Mesenchymal stem cell (in vitro differentiated cells and primary cell): ENCODE measurements at regions not wholly inside any gene's neighbourhood (a gene's known extent, or its start where the extent isn't known, plus 50 kb on each side); places are given as distances from the start of the nearest gene placed in this dataset.

Source experiments
- DNase-seq: peaks from one replicate; pipeline ENCODE4 v3.0.0-alpha.2; 2013
- H2AFZ ChIP-seq: one replicate; pipeline ENCODE4 v1.6.1; 2013; ENCODE audit warnings: low read depth, mild to moderate bottlenecking, control low read depth, inconsistent platforms, low read length, moderate library complexity
- H2AK5ac ChIP-seq: 2 replicates; pipeline ENCODE4 v1.6.1; 2013; ENCODE audit warnings: low read length, moderate library complexity, mild to moderate bottlenecking, inconsistent platforms; ENCODE audit not compliant: severe bottlenecking
- H2BK120ac ChIP-seq: one replicate; pipeline ENCODE4 v1.6.1; 2013; ENCODE audit warnings: low read depth, mild to moderate bottlenecking, inconsistent platforms, low read length, moderate library complexity
- H2BK12ac ChIP-seq, 2 experiments: one replicate each; pipeline ENCODE4 v1.6.1; 2013; ENCODE audit warnings: inconsistent platforms in 2 of 2, low read length in 2 of 2, mild to moderate bottlenecking in 2 of 2, moderate library complexity in 2 of 2, control low read depth in 1 of 2
- H2BK15ac ChIP-seq: one replicate; pipeline ENCODE4 v1.6.1; 2013; ENCODE audit warnings: mild to moderate bottlenecking, low read depth, inconsistent platforms; ENCODE audit not compliant: poor library complexity, severe bottlenecking
- H2BK5ac ChIP-seq: 2 replicates; pipeline ENCODE4 v1.6.1; 2013; ENCODE audit warnings: low read depth, mild to moderate bottlenecking, low read length, control low read depth, inconsistent platforms; ENCODE audit not compliant: poor library complexity, severe bottlenecking
- H3K14ac ChIP-seq, 2 experiments: one replicate each; pipeline ENCODE4 v1.6.1; 2013; ENCODE audit warnings: inconsistent platforms in 2 of 2, low read length in 2 of 2, control low read depth in 1 of 2, mild to moderate bottlenecking in 1 of 2, moderate library complexity in 1 of 2
- H3K18ac ChIP-seq, 2 experiments: one replicate each; pipeline ENCODE4 v1.6.1; 2013; ENCODE audit warnings: inconsistent platforms in 2 of 2, low read length in 2 of 2, control low read depth in 1 of 2, low read depth in 1 of 2, mild to moderate bottlenecking in 1 of 2
- H3K23ac ChIP-seq, 2 experiments: one replicate each; pipeline ENCODE4 v1.6.1; 2013; ENCODE audit warnings: inconsistent platforms in 2 of 2, low read length in 2 of 2, mild to moderate bottlenecking in 2 of 2, moderate library complexity in 2 of 2, control low read depth in 1 of 2
- H3K27ac ChIP-seq: 2 replicates; pipeline ENCODE4 v1.5.1; 2013; ENCODE audit warnings: mild to moderate bottlenecking, moderate library complexity, low read length, control low read depth, inconsistent platforms; ENCODE audit not compliant: poor library complexity, severe bottlenecking
- H3K27me3 ChIP-seq, 2 experiments: 2 replicates each; pipeline versions ENCODE4 v1.6.1 to v1.7.0; 2013; ENCODE audit warnings: low read length in 2 of 2, mild to moderate bottlenecking in 2 of 2, moderate library complexity in 2 of 2, control low read depth in 1 of 2, inconsistent platforms in 1 of 2; ENCODE audit not compliant: control insufficient read depth in 1 of 2, insufficient read depth in 1 of 2
- H3K36me3 ChIP-seq, 2 experiments: 2 replicates each; pipeline versions ENCODE4 v1.6.1 to v1.7.0; 2013; ENCODE audit warnings: low read length in 2 of 2, control low read depth in 1 of 2, inconsistent platforms in 1 of 2, low read depth in 1 of 2, mild to moderate bottlenecking in 1 of 2; ENCODE audit not compliant: insufficient read depth in 2 of 2, control insufficient read depth in 1 of 2
- H3K4ac ChIP-seq, 2 experiments: one replicate each; pipeline ENCODE4 v1.6.1; 2013; ENCODE audit warnings: inconsistent platforms in 2 of 2, low read length in 2 of 2, mild to moderate bottlenecking in 2 of 2, moderate library complexity in 2 of 2, control low read depth in 1 of 2, low read depth in 1 of 2
- H3K4me1 ChIP-seq: 2 replicates; pipeline ENCODE4 v1.6.1; 2013; ENCODE audit warnings: low read depth, low read length, control low read depth; ENCODE audit not compliant: control insufficient read depth, insufficient read depth
- H3K4me2 ChIP-seq: 2 replicates; pipeline ENCODE4 v1.6.1; 2013; ENCODE audit warnings: low read length, mild to moderate bottlenecking, inconsistent platforms; ENCODE audit not compliant: poor library complexity, severe bottlenecking
- H3K4me3 ChIP-seq, 2 experiments: 2 replicates each; pipeline versions ENCODE4 v1.5.1 to v1.7.0; 2013; ENCODE audit warnings: low read length in 2 of 2, mild to moderate bottlenecking in 2 of 2, control low read depth in 1 of 2, low read depth in 1 of 2; ENCODE audit not compliant: insufficient read depth in 1 of 2
- H3K79me1 ChIP-seq: replicated peaks from 2 replicates; pipeline ENCODE4 v1.6.1; 2013; ENCODE audit warnings: mild to moderate bottlenecking, control low read depth, low read length, inconsistent platforms; ENCODE audit not compliant: poor library complexity, severe bottlenecking
- H3K9ac ChIP-seq: 2 replicates; pipeline ENCODE4 v1.7.0; 2013; ENCODE audit warnings: mild to moderate bottlenecking, low read length, moderate library complexity
- H3K9me3 ChIP-seq: 2 replicates; pipeline ENCODE4 v1.7.0; 2013; ENCODE audit warnings: mild to moderate bottlenecking, low read length; ENCODE audit not compliant: control insufficient read depth
- H4K8ac ChIP-seq: one replicate; pipeline ENCODE4 v1.6.1; 2013; ENCODE audit warnings: inconsistent platforms, mild to moderate bottlenecking, low read length, moderate library complexity
- H4K91ac ChIP-seq: one replicate; pipeline ENCODE4 v1.6.1; 2013; ENCODE audit warnings: mild to moderate bottlenecking, low read length, inconsistent platforms
- WGBS: methylation state at CpG from one replicate; pipeline ENCODE4 v1.1.7; 2013; ENCODE audit warnings: mixed read lengths; 5-methylcytosine and 5-hydroxymethylcytosine counted together

GRCh38 chr6:19562468-19562867 is 274.7 kb upstream of the ID4 start:
- DNase-seq, result no peak
- Histone ChIP-seq H3K79me1 (no peaks in the 10 kb centered on the region), H3K4me3 (no peak overlapping the region), H2AFZ (no peak overlapping the region), H3K4me1 (no peaks in the 10 kb centered on the region), H2BK5ac (no peak overlapping the region), H3K14ac (no peak overlapping the region), H3K9me3 (peaks cover 2% of the 10 kb centered on the region), H2BK12ac (no peak overlapping the region), H3K4me2 (no peak overlapping the region), H2BK120ac (no peak overlapping the region), H4K91ac (no peak overlapping the region), H3K23ac (no peak overlapping the region), H3K9ac (no peak overlapping the region), H3K4ac (no peak overlapping the region), H2BK15ac (no peak overlapping the region), H3K18ac (no peak overlapping the region), H3K36me3 (no peaks in the 10 kb centered on the region), H2AK5ac (no peak overlapping the region), H3K27ac (no peak overlapping the region), H4K8ac (no peak overlapping the region), H3K27me3 (no peaks in the 10 kb centered on the region)
- 80% methylated on average over 1 of the region's 1 CpG for WGBS

- Histone ChIP-seq H3K4me3 (no peak overlapping the region), H3K18ac (no peak overlapping the region), H3K9ac (no peak overlapping the region), H3K79me1 (no peaks in the 10 kb centered on the region), H2AK5ac (no peak overlapping the region), H2BK15ac (no peak overlapping the region), H4K91ac (no peak overlapping the region), H2BK5ac (no peak overlapping the region), H3K36me3 (no peaks in the 10 kb centered on the region), H2AFZ (no peak overlapping the region), H3K4me1 (no peaks in the 10 kb centered on the region), H2BK120ac (no peak overlapping the region), H3K23ac (no peak overlapping the region), H3K27me3 (no peaks in the 10 kb centered on the region), H3K9me3 (peaks cover 6% of the 10 kb centered on the region), H3K14ac (no peak overlapping the region), H4K8ac (no peak overlapping the region), H2BK12ac (no peak overlapping the region), H3K27ac (no peak overlapping the region), H3K4ac (no peak overlapping the region), H3K4me2 (no peak overlapping the region)
- no peak for DNase-seq
- 65% methylated on average over 2 of the region's 3 CpGs for WGBS
These were observed 267.6 kb upstream of the ID4 start for GRCh38 chr6:19569563-19569962.

DNA sequence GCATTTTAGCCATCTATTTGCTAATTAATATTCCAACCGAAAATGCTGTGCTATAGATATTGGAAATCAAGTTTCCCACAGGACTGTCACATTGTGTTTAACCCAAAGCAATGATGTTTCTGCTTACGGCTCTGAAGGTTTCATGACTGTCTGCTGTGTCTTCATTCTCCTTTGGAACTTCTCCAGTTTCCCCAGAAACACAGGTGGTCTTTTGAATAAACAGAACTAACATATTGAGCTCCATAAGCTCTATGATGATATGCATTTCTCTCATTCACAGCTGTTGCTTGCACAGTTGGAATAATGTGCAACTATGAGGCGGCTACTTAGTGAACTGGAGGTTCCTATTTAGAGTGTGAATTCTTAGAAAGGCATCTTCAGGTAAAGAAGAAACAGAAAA is 266.0 kb upstream of the ID4 start:
- H3K4me1 ChIP-seq, result no peaks in the 10 kb centered on the region
- H3K4me3 ChIP-seq, result no peak overlapping the region
- H3K9me3 ChIP-seq, result peaks cover 6% of the 10 kb centered on the region

GRCh38 chr6:19578481-19578880 is 258.7 kb upstream of the ID4 start:
- Histone ChIP-seq H3K4me3 (no peak overlapping the region), H3K36me3 (no peaks in the 10 kb centered on the region), H2BK15ac (no peak overlapping the region), H2AFZ (no peak overlapping the region), H2BK12ac (no peak overlapping the region), H3K79me1 (no peaks in the 10 kb centered on the region), H2AK5ac (no peak overlapping the region), H4K91ac (no peak overlapping the region), H4K8ac (no peak overlapping the region), H3K18ac (no peak overlapping the region), H3K27me3 (no peaks in the 10 kb centered on the region), H3K4me1 (no peaks in the 10 kb centered on the region), H3K4ac (no peak overlapping the region), H3K9me3 (peaks cover 23% of the 10 kb centered on the region), H3K27ac (no peak overlapping the region), H3K4me2 (no peak overlapping the region), H3K23ac (no peak overlapping the region), H2BK120ac (no peak overlapping the region), H3K9ac (no peak overlapping the region), H3K14ac (no peak overlapping the region), H2BK5ac (no peak overlapping the region)
- no peak for DNase-seq
- 82% methylated on average over 2 of the region's 4 CpGs for WGBS

More for the DNA sequence above, 266.0 kb upstream of the ID4 start:
- Histone ChIP-seq H2BK15ac (no peak overlapping the region), H3K79me1 (no peaks in the 10 kb centered on the region), H3K27me3 (no peaks in the 10 kb centered on the region), H3K14ac (no peak overlapping the region), H3K9ac (no peak overlapping the region), H4K91ac (no peak overlapping the region), H2BK120ac (no peak overlapping the region), H2BK5ac (no peak overlapping the region), H2AFZ (no peak overlapping the region), H3K4ac (no peak overlapping the region), H3K36me3 (no peaks in the 10 kb centered on the region), H2AK5ac (no peak overlapping the region), H3K27ac (no peak overlapping the region), H3K4me2 (no peak overlapping the region), H4K8ac (no peak overlapping the region), H3K18ac (no peak overlapping the region), H3K23ac (no peak overlapping the region), H2BK12ac (no peak overlapping the region)
- DNase-seq, result no peak
- 86% methylated on average over 3 of the region's 3 CpGs for WGBS
